ENCODE measurements at regions not wholly inside any gene's neighbourhood (a gene's known extent, or its start where the extent isn't known, plus 50 kb on each side); places are given as distances from the start of the nearest gene placed in this dataset.

DNA sequence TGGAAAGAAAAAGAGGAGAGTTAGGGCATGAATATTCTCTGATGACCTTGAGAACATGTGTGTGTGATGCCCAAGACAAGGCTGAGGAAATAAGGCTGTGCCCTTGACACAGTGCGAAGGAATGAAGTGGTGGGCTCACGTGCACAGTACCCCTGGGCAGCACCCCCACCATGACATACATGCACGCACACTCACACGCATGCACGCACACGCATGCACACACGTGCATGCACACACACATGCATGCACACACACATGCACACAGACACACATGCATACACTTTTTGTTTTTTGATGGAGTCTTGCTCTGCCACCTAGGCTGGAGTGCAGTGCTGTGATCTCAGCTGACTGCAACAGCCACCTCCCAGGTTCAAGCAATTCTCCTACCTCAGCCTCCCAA is 118.1 kb downstream of the GATA3 start:
- TF ChIP-seq POLR2A (IDR thresholded peaks at IDR 0.05; ENCODE audit: low read length) (no peak), GATA1 (IDR thresholded peaks at IDR 0.05; ENCODE audit: low read depth, low read length) (no peak)
